Nephron (organoid): ENCODE measurements at regions not wholly inside any gene's neighbourhood (a gene's known extent, or its start where the extent isn't known, plus 50 kb on each side); places are given as distances from the start of the nearest gene placed in this dataset.
A peak's percentile ranks its signal among the peaks of the same experiment; 100 is the strongest.

Source experiments
- H3K27ac Mint-ChIP-seq, 3 experiments: 2 replicates each; pipeline ENCODE4 v1.8.0; 2020; ENCODE audit warnings: mixed read lengths in 3 of 3, mild to moderate bottlenecking in 2 of 3, moderate library complexity in 1 of 3
- H3K27me3 Mint-ChIP-seq: 2 replicates; pipeline ENCODE4 v1.8.0; 2021; ENCODE audit warnings: low read depth, mild to moderate bottlenecking, moderate library complexity, mixed read lengths
- H3K36me3 Mint-ChIP-seq: 2 replicates; pipeline ENCODE4 v1.8.0; 2020; ENCODE audit warnings: low read depth, mixed read lengths
- H3K4me1 Mint-ChIP-seq: 2 replicates; pipeline ENCODE4 v1.8.0; 2020; ENCODE audit warnings: mixed read lengths
- H3K4me3 Mint-ChIP-seq, 3 experiments: 2 replicates each; pipeline ENCODE4 v1.8.0; 2020; ENCODE audit warnings: mild to moderate bottlenecking in 3 of 3, mixed read lengths in 3 of 3, moderate library complexity in 2 of 3
- H3K9me3 Mint-ChIP-seq: 2 replicates; pipeline ENCODE4 v1.8.0; 2020; ENCODE audit warnings: mixed read lengths
- TF ChIP-seq, protein P1 (sequence below), 3 experiments: fragments of 200-600 bp; sonication (generic); IDR thresholded peaks; one replicate each; pipeline ENCODE4 v1.5.0; 2021; ENCODE audit warnings: antibody characterized with exemption in 3 of 3; ENCODE audit not compliant: unreplicated experiment in 3 of 3

DNA sequence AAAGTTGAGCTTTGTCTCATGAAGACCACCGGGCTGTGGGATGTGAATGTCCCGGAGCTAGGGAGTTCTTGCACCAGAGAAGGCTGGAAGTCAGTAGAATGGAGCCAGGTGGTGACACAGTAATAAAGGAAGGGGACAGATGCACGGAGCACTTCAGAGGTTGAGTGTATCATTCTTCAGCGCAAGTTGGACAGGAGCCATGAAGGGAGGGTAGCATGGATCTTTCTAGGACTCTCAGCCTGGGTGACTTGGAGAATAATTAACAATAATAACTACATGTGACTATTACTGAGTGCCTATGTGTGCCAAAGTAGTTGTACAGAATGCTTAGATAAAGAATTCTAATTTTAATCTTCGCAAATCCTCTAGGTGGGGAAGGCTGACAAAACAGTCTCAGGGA lies 258.7 kb upstream of the AJAP1 start:
- TF ChIP-seq, protein P1, sequence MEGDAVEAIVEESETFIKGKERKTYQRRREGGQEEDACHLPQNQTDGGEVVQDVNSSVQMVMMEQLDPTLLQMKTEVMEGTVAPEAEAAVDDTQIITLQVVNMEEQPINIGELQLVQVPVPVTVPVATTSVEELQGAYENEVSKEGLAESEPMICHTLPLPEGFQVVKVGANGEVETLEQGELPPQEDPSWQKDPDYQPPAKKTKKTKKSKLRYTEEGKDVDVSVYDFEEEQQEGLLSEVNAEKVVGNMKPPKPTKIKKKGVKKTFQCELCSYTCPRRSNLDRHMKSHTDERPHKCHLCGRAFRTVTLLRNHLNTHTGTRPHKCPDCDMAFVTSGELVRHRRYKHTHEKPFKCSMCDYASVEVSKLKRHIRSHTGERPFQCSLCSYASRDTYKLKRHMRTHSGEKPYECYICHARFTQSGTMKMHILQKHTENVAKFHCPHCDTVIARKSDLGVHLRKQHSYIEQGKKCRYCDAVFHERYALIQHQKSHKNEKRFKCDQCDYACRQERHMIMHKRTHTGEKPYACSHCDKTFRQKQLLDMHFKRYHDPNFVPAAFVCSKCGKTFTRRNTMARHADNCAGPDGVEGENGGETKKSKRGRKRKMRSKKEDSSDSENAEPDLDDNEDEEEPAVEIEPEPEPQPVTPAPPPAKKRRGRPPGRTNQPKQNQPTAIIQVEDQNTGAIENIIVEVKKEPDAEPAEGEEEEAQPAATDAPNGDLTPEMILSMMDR (IDR thresholded peaks at IDR 0.05; ENCODE audit: unreplicated experiment in 3 of 3) = no peak
- H3K36me3 Mint-ChIP-seq = no peaks in the 10 kb centered on the region
- peaks cover 14% of the 10 kb centered on the region for H3K9me3 Mint-ChIP-seq
- peaks cover 44% of the 10 kb centered on the region for H3K27me3 Mint-ChIP-seq
- H3K4me1 Mint-ChIP-seq = peaks cover 6% of the 10 kb centered on the region
- no peak overlapping the region for H3K4me3 Mint-ChIP-seq
- peak overlapping the region in 2 of 3 experiments; percentile 19 to 50 for H3K27ac Mint-ChIP-seq

DNA sequence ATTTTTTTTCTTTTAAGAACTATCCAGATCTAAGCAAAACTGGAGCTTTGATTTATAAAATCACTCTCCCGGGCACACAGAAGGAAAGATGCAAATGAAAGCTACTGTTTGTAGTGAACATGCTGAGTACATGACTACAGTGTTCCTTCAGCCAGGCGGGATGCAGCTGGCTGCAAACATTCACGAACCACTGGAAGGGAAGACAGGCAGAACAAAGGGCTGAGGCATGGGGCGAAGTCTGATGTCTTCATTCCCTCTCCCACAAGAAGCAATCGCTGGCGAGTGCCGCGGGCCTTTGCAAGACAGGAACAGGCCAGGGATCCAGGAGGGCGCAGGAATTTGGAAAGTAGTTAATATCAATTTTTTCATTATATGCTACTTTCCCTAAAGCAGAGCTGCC lies 257.9 kb upstream of the AJAP1 start:
- H3K4me1 Mint-ChIP-seq = peaks cover 6% of the 10 kb centered on the region
- H3K27ac Mint-ChIP-seq = peak overlapping the region in 2 of 3 experiments; percentile 13 to 19
- no peak overlapping the region for H3K4me3 Mint-ChIP-seq
- no peaks in the 10 kb centered on the region for H3K36me3 Mint-ChIP-seq
- TF ChIP-seq, protein P1 (IDR thresholded peaks at IDR 0.05; ENCODE audit: unreplicated experiment in 3 of 3) = no peak
- peaks cover 46% of the 10 kb centered on the region for H3K27me3 Mint-ChIP-seq
- H3K9me3 Mint-ChIP-seq = peaks cover 14% of the 10 kb centered on the region

DNA sequence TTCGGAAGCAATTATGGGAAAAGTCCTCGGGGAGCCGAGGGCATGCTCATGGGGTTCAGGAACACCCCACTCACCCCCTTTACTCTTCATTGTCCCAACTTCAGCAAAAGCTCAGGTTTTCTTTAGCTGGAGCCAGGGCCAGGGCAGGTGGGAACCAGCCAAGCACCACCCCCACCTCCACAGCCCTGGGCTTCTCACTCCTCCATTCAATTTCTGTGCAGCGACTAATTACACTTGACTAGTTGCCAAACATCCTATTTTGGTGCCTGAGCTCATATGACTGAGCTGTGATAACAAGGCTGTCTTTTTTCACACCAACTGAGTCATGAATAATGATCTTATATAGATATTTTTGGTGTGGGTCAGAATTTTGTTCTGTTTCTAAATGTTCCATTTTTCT lies 257.2 kb upstream of the AJAP1 start:
- no peak overlapping the region for H3K4me3 Mint-ChIP-seq
- no peaks in the 10 kb centered on the region for H3K36me3 Mint-ChIP-seq
- H3K27ac Mint-ChIP-seq = peak overlapping the region in 1 of 3 experiments; percentile 13
- TF ChIP-seq, protein P1 (IDR thresholded peaks at IDR 0.05; ENCODE audit: unreplicated experiment in 3 of 3) = no peak
- peaks cover 11% of the 10 kb centered on the region for H3K9me3 Mint-ChIP-seq
- H3K4me1 Mint-ChIP-seq = peaks cover 6% of the 10 kb centered on the region
- H3K27me3 Mint-ChIP-seq = peaks cover 46% of the 10 kb centered on the region

DNA sequence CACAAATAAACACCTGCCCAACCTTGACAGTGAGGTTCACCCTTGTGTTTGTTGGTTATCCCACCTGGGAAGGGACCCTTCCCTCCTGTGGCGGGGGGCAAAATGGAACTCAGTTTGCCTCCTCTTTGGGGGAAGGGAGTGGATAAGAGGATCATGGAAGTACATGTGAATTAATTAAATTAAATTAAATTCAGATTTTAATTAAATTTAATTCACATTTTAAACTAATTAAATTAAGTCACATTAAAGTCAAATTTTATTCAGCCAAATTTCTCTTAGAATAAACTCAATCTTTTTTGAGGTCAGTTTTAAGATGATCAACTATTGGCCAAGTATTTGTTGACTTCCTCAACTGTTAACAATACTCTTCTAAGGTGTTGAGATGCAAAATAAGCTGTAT lies 252.4 kb upstream of the AJAP1 start:
- Mint-ChIP-seq H3K9me3 (no peaks in the 10 kb centered on the region), H3K27ac (no peak overlapping the region), H3K27me3 (peaks cover 20% of the 10 kb centered on the region), H3K36me3 (no peaks in the 10 kb centered on the region), H3K4me1 (no peaks in the 10 kb centered on the region), H3K4me3 (no peak overlapping the region)
- TF ChIP-seq, protein P1 (IDR thresholded peaks at IDR 0.05; ENCODE audit: unreplicated experiment in 3 of 3) = no peak

DNA sequence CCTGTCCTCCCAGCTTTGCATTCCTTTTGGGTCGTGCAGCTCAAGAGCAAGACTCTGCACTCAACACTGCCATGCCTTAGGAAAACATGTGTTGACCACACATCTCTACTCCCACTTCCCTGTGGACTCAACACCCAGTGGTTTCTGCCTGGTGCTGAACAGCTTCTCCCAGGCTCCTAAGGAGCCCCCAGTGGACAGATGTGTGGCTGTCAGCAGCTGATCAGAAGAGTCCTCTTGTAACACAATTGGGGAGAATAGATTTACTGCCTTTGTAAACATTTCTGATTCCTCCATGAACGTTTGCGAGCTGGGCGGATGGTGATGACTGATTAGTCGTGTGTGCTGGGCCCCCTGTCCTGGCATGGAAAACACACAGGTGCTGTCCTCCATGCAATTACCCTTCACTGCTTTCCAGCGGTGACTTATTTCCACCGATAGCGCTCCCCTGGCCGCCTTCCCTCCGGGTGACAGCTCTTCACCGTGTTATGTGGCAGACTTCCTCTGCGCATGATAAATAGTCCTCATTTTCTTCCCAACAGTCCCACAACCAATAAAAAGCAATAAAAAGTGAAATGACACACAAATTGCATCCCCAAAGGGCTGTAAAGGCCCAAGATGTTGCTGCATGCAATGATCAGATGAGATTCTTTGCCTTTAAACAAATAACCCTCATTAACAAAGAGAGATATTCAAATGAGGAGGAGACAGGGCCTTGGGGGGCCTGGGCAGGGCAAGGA lies 249.4 kb upstream of the AJAP1 start:
- Mint-ChIP-seq H3K36me3 (no peaks in the 10 kb centered on the region), H3K4me3 (no peak overlapping the region), H3K9me3 (no peaks in the 10 kb centered on the region), H3K27me3 (peaks cover 21% of the 10 kb centered on the region), H3K4me1 (no peaks in the 10 kb centered on the region), H3K27ac (no peak overlapping the region)
- TF ChIP-seq, protein P1 (IDR thresholded peaks at IDR 0.05; ENCODE audit: unreplicated experiment in 3 of 3) = no peak

DNA sequence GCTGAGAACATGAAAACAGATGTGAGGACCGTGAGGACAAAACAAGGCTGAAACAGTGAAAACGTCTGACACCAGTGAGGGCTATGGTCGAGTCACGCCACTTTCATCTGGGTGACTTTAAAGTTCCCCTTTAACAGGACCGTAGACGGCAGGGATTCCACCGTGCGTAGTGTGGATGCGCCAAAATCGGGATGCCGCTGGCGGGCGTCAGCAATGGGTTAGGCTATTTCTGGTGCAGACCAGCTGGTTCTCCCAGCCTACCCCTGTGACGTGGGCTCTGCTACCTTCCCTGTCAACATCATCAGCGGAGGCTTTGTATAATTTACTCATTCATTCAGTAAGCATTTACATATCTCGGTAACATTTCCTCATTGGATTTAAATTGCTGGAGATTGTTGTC lies 246.6 kb upstream of the AJAP1 start:
- TF ChIP-seq, protein P1 (IDR thresholded peaks at IDR 0.05; ENCODE audit: unreplicated experiment in 3 of 3) = no peak
- H3K4me1 Mint-ChIP-seq = no peaks in the 10 kb centered on the region
- H3K27me3 Mint-ChIP-seq = peaks cover 14% of the 10 kb centered on the region
- no peaks in the 10 kb centered on the region for H3K36me3 Mint-ChIP-seq
- H3K4me3 Mint-ChIP-seq = no peak overlapping the region
- H3K9me3 Mint-ChIP-seq = no peaks in the 10 kb centered on the region
- H3K27ac Mint-ChIP-seq = no peak overlapping the region
